Liver (tissue), 8 donors: ENCODE measurements at regions not wholly inside any gene's neighbourhood (a gene's known extent, or its start where the extent isn't known, plus 50 kb on each side); places are given as distances from the start of the nearest gene placed in this dataset.

Source experiments
- DNase-seq: peaks from one replicate; pipeline ENCODE4 v3.0.0-alpha.2; 2017; ENCODE audit warnings: low spot score
- H3K27ac ChIP-seq, 2 donors: one replicate each; pipeline ENCODE4 v1.7.0; 2013; ENCODE audit warnings: inconsistent platforms in 2 of 2, low read length in 2 of 2, control low read depth in 1 of 2, low read depth in 1 of 2, mild to moderate bottlenecking in 1 of 2
- H3K27me3 ChIP-seq, 4 donors: one replicate each; pipeline versions ENCODE4 v1.6.1 to v1.7.0; 2013; ENCODE audit warnings: low read length in 3 of 4, inconsistent platforms in 1 of 4, mild to moderate bottlenecking in 1 of 4, moderate library complexity in 1 of 4; ENCODE audit not compliant: control insufficient read depth in 4 of 4, insufficient read depth in 4 of 4
- H3K36me3 ChIP-seq, 4 donors: one replicate each; pipeline versions ENCODE4 v1.6.1 to v1.7.0; 2013; ENCODE audit warnings: low read length in 3 of 4, mild to moderate bottlenecking in 3 of 4, low read depth in 1 of 4, moderate library complexity in 1 of 4; ENCODE audit not compliant: control insufficient read depth in 4 of 4, insufficient read depth in 3 of 4
- H3K4me1 ChIP-seq, 4 donors: one replicate each; pipeline versions ENCODE4 v1.6.1 to v1.7.0; 2013; ENCODE audit warnings: low read length in 3 of 4, mild to moderate bottlenecking in 3 of 4, moderate library complexity in 1 of 4; ENCODE audit not compliant: control insufficient read depth in 4 of 4, insufficient read depth in 4 of 4
- H3K4me3 ChIP-seq, 3 donors: one replicate each; pipeline versions ENCODE4 v1.6.1 to v1.7.0; 2013; ENCODE audit warnings: low read length in 3 of 3, control low read depth in 1 of 3, low read depth in 1 of 3, mild to moderate bottlenecking in 1 of 3
- H3K9ac ChIP-seq, 2 donors: one replicate each; pipeline ENCODE4 v1.7.0; 2013; ENCODE audit warnings: low read length in 2 of 2, mild to moderate bottlenecking in 2 of 2, moderate library complexity in 2 of 2, control low read depth in 1 of 2, low read depth in 1 of 2
- H3K9me3 ChIP-seq, 4 donors: one replicate each; pipeline versions ENCODE4 v1.6.1 to v1.7.0; 2013; ENCODE audit warnings: low read length in 3 of 4; ENCODE audit not compliant: control insufficient read depth in 4 of 4
- EGR1 ChIP-seq, 2 donors: IDR thresholded peaks; 2 replicates each; pipeline ENCODE4 v1.6.1; 2016 to 2018; ENCODE audit warnings: antibody characterized with exemption in 2 of 2, low read depth in 2 of 2
- FOXA1 ChIP-seq: IDR thresholded peaks from 2 replicates; pipeline ENCODE4 v1.6.1; 2016; ENCODE audit warnings: antibody characterized with exemption
- FOXA2 ChIP-seq: IDR thresholded peaks from 2 replicates; pipeline ENCODE4 v1.6.1; 2016; ENCODE audit warnings: antibody characterized with exemption
- GABPA ChIP-seq, 2 donors: IDR thresholded peaks in 1 of 2; conservative IDR thresholded peaks in 1 of 2; 2 replicates each; pipeline ENCODE4 v1.6.1; 2016; ENCODE audit warnings: antibody characterized with exemption in 2 of 2, mild to moderate bottlenecking in 1 of 2, moderate library complexity in 1 of 2
- HNF4A ChIP-seq, 2 donors: conservative IDR thresholded peaks; 2 replicates each; pipeline ENCODE4 v1.6.1; 2016; ENCODE audit warnings: antibody characterized with exemption in 2 of 2, mild to moderate bottlenecking in 2 of 2
- HNF4G ChIP-seq: IDR thresholded peaks from 2 replicates; pipeline ENCODE4 v1.6.1; 2016; ENCODE audit warnings: antibody characterized with exemption
- JUND ChIP-seq, 2 donors: IDR thresholded peaks; 2 replicates each; pipeline ENCODE4 v1.6.1; 2016; ENCODE audit warnings: antibody characterized with exemption in 2 of 2
- NR2F2 ChIP-seq: IDR thresholded peaks from 2 replicates; pipeline ENCODE4 v1.6.1; 2016; ENCODE audit warnings: antibody characterized with exemption
- RAD21 ChIP-seq, 2 donors: IDR thresholded peaks; 2 replicates each; pipeline ENCODE4 v1.6.1; 2016; ENCODE audit warnings: antibody characterized with exemption in 2 of 2, mild to moderate bottlenecking in 2 of 2
- RXRA ChIP-seq, 2 donors: IDR thresholded peaks; 2 replicates each; pipeline ENCODE4 v1.6.1; 2017 to 2018; ENCODE audit warnings: antibody characterized with exemption in 2 of 2, mild to moderate bottlenecking in 1 of 2
- SP1 ChIP-seq: IDR thresholded peaks from 2 replicates; pipeline ENCODE4 v1.6.1; 2018; ENCODE audit warnings: antibody characterized with exemption, mild to moderate bottlenecking
- TAF1 ChIP-seq: conservative IDR thresholded peaks from 2 replicates; pipeline ENCODE4 v1.6.1; 2016; ENCODE audit warnings: antibody characterized with exemption, mild to moderate bottlenecking
- YY1 ChIP-seq: IDR thresholded peaks from 2 replicates; pipeline ENCODE4 v1.6.1; 2016; ENCODE audit warnings: antibody characterized with exemption, mild to moderate bottlenecking
- ZBTB33 ChIP-seq: IDR thresholded peaks from 2 replicates; pipeline ENCODE4 v1.6.1; 2016; ENCODE audit warnings: antibody characterized with exemption
- WGBS: extraction: QIAGEN DNeasy Blood & Tissue Kit; methylation state at CpG from one replicate; pipeline ENCODE4 v1.1.7; 2013; 5-methylcytosine and 5-hydroxymethylcytosine counted together
- TF ChIP-seq, protein P1 (sequence below): IDR thresholded peaks from 2 replicates; pipeline ENCODE4 v1.6.1; 2016; ENCODE audit warnings: antibody characterized with exemption
- TF ChIP-seq, protein P2 (sequence below): IDR thresholded peaks from 2 replicates; pipeline ENCODE4 v1.6.1; 2016; ENCODE audit warnings: antibody characterized with exemption, mild to moderate bottlenecking
- TF ChIP-seq, protein P3 (sequence below): IDR thresholded peaks from 2 replicates; pipeline ENCODE4 v1.6.1; 2016; ENCODE audit warnings: antibody characterized with exemption
- TF ChIP-seq, protein P4 (sequence below): fragments of 150-350 bp; IDR thresholded peaks from 2 replicates; pipeline ENCODE4 v1.5.1; 2017; ENCODE audit warnings: improper control_type of control experiment, low read depth, low read length; ENCODE audit not compliant: missing input control
- donor health status: healthy.
- donor health status: healthy.
- donor health status: healthy.
- donor health status: healthy.
- donor health status: healthy.

GRCh38 chr13:73684286-73684685 is 449.9 kb downstream of the KLF12 start:
- Histone ChIP-seq H3K4me1 (no peaks in the 10 kb centered on the region), H3K4me3 (no peak overlapping the region), H3K36me3 (peaks cover 0 to 5% (median 1%) of the 10 kb centered on the region in 4 donors), H3K27me3 (no peaks in the 10 kb centered on the region), H3K9ac (no peak overlapping the region), H3K27ac (no peak overlapping the region), H3K9me3 (no peaks in the 10 kb centered on the region)
- WGBS: 86% methylated on average over 3 of the region's 3 CpGs
- no peak for DNase-seq
- no peak for TF ChIP-seq TAF1
- no peak for TF ChIP-seq ZBTB33
- TF ChIP-seq, protein P1, sequence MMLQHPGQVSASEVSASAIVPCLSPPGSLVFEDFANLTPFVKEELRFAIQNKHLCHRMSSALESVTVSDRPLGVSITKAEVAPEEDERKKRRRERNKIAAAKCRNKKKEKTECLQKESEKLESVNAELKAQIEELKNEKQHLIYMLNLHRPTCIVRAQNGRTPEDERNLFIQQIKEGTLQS: no peak
- TF ChIP-seq JUND (IDR thresholded peaks at IDR 0.05): no peak
- no peak for TF ChIP-seq HNF4G
- TF ChIP-seq, protein P2, sequence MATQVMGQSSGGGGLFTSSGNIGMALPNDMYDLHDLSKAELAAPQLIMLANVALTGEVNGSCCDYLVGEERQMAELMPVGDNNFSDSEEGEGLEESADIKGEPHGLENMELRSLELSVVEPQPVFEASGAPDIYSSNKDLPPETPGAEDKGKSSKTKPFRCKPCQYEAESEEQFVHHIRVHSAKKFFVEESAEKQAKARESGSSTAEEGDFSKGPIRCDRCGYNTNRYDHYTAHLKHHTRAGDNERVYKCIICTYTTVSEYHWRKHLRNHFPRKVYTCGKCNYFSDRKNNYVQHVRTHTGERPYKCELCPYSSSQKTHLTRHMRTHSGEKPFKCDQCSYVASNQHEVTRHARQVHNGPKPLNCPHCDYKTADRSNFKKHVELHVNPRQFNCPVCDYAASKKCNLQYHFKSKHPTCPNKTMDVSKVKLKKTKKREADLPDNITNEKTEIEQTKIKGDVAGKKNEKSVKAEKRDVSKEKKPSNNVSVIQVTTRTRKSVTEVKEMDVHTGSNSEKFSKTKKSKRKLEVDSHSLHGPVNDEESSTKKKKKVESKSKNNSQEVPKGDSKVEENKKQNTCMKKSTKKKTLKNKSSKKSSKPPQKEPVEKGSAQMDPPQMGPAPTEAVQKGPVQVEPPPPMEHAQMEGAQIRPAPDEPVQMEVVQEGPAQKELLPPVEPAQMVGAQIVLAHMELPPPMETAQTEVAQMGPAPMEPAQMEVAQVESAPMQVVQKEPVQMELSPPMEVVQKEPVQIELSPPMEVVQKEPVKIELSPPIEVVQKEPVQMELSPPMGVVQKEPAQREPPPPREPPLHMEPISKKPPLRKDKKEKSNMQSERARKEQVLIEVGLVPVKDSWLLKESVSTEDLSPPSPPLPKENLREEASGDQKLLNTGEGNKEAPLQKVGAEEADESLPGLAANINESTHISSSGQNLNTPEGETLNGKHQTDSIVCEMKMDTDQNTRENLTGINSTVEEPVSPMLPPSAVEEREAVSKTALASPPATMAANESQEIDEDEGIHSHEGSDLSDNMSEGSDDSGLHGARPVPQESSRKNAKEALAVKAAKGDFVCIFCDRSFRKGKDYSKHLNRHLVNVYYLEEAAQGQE: no peak
- TF ChIP-seq GABPA (IDR thresholded peaks at IDR 0.05 in 1 of 2, conservative IDR thresholded peaks at IDR 0.05 in 1 of 2): no peak
- no peak for TF ChIP-seq RXRA (IDR thresholded peaks at IDR 0.05)
- no peak for TF ChIP-seq SP1
- TF ChIP-seq RAD21 (IDR thresholded peaks at IDR 0.05): no peak
- TF ChIP-seq EGR1 (IDR thresholded peaks at IDR 0.05; ENCODE audit: low read depth in 2 of 2): no peak
- TF ChIP-seq HNF4A (conservative IDR thresholded peaks at IDR 0.05): no peak
- TF ChIP-seq, protein P3, sequence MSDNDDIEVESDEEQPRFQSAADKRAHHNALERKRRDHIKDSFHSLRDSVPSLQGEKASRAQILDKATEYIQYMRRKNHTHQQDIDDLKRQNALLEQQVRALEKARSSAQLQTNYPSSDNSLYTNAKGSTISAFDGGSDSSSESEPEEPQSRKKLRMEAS: no peak
- TF ChIP-seq, protein P4, sequence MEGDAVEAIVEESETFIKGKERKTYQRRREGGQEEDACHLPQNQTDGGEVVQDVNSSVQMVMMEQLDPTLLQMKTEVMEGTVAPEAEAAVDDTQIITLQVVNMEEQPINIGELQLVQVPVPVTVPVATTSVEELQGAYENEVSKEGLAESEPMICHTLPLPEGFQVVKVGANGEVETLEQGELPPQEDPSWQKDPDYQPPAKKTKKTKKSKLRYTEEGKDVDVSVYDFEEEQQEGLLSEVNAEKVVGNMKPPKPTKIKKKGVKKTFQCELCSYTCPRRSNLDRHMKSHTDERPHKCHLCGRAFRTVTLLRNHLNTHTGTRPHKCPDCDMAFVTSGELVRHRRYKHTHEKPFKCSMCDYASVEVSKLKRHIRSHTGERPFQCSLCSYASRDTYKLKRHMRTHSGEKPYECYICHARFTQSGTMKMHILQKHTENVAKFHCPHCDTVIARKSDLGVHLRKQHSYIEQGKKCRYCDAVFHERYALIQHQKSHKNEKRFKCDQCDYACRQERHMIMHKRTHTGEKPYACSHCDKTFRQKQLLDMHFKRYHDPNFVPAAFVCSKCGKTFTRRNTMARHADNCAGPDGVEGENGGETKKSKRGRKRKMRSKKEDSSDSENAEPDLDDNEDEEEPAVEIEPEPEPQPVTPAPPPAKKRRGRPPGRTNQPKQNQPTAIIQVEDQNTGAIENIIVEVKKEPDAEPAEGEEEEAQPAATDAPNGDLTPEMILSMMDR: no peak
- no peak for TF ChIP-seq FOXA2
- TF ChIP-seq YY1: no peak
- no peak for TF ChIP-seq FOXA1
- TF ChIP-seq NR2F2: no peak
